Stimulated activated CD8-positive, alpha-beta memory T cell treated with anti-CD3 and anti-CD28 coated beads, Interleukin-7, amount 100 ng/mL, for 4 hours (primary cell): ENCODE measurements at regions not wholly inside any gene's neighbourhood (a gene's known extent, or its start where the extent isn't known, plus 50 kb on each side); places are given as distances from the start of the nearest gene placed in this dataset.
"Not testable (repeated sequence)": the region's sequence is repeated elsewhere in the genome, so short reads cannot be mapped to it uniquely, and the experiment has no call there.

Experiments used
- DNase-seq, 2 donors: peaks; one replicate each; pipeline ENCODE4 v3.0.0-alpha.2; 2020; ENCODE audit warnings: low read depth in 2 of 2

- peak in 1 of 2 donors; percentile 8 for DNase-seq
Observed at GRCh38 chr1:234866007-234866866, 256.3 kb upstream of the IRF2BP2 start.

DNA sequence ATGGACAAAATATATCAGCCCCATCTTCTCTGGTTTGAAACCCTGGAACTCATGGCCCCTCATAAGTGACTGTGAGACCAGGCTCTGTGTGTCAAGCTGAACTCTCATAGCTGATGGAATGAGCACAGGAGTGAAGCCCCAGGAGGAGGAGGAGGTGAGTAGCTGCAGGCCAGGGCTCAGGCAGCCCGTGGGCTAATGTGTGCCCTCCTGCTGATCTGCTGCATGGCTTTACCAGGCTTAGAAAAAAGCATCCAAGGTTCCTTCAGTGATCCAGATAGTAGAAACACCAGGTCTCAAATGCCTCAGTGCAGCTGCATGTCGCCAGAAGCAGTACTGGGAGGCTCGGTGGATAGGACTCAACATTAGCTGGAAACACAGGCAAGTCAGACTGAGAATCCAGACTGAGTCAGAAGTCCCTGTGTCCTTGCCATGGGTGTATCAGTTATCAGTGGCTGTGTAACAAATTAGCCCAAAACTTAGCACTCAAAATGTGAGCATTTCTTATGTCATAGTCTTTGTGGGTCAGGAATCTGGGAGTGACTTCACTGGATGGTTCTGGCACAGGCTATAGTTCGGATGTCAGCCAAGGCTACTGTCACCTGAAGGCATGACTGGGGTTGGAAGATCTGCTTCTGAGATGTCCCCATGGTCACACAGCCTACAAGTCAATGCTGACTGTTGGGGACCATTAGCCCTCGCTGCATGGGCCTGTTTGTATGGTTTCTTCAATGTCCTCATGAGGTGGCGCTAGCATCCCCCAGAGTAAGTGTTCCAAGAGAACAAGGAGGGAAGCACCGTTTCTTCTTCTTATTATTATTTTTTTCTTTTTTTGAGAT, 255.4 kb upstream of the IRF2BP2 start:
- DNase-seq: no peak

GRCh38 chr1:234864116-234864515, 254.1 kb upstream of the IRF2BP2 start:
- DNase-seq: no peak

DNA sequence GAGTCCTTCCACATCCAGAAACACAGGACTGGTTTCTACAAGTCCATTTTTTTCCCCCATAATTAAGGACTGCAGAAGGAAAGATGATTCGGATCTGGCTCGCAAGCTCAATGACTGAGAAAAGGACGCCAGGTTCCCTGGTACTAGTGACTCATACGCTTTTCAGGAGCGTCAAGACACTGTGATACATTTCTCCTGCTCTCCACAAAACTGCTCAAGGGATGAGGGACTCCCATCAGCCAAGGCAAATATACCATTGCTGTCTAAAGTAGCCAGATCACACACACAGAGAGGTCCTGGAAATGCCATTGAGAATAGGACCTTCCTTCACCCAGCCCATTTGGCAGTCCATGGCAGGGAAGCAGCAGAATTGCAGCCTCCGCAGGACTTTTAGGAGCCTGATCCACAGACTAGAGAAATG, 253.6 kb upstream of the IRF2BP2 start:
- DNase-seq: no peak

DNA sequence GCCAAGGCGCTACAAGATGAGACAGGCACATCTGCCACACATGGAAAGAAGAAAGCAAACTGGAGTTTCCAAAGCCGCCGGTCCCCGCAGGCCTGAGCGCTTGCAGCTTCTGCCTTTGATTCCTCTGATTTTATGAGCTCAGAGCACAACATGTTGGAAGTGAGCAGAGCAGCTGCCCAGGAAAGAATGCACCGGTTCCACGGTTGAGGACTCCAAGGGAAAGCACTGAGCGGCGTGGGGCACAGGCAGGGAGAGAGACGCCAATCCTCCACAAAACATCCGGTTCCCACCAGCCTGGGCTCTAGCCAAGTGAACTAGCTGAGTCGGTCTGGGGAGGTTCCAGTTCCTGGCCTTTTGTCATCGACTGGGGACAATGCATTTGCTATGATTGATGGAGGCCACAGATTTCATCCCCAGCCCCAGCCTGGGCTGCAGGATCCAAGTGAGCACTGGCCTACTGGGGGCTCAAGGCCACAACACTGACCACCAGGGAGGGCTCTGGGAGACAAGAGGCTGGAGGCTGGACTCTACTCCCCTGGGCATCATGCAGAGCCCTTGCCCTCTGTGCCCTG, 253.1 kb upstream of the IRF2BP2 start:
- no peak for DNase-seq

DNA sequence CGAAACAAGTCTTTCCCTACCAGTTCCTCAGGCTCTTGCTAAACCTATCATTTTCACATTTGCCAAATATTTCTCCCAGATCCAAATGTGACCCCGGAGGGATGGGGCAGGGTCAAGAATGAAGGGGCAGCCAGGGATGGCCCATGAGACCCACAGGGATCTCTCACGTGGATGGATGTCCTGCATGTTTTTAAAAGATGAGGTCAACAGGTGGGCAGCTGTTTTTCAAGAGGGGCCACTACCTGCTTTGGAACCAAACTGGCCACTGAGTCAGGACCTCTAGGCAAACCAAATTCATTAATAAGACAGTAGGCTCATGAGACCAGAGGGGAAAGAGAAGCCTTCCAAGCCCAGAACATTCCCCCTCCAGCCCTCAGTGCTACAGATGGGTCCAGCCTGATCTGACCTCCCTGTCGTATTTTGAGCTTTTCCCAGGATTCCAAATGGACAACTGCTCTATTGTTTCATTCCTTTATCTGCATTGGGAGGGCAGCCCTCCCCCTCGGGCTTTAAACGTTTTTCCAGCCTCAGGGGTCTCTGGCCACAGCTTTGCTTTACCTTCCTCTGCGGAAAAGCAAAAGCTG, 252.5 kb upstream of the IRF2BP2 start:
- DNase-seq: no peak

GRCh38 chr1:234861761-234862160, 251.8 kb upstream of the IRF2BP2 start:
- DNase-seq: no peak

GRCh38 chr1:234861024-234861620, 251.1 kb upstream of the IRF2BP2 start:
- DNase-seq: no peak

DNA sequence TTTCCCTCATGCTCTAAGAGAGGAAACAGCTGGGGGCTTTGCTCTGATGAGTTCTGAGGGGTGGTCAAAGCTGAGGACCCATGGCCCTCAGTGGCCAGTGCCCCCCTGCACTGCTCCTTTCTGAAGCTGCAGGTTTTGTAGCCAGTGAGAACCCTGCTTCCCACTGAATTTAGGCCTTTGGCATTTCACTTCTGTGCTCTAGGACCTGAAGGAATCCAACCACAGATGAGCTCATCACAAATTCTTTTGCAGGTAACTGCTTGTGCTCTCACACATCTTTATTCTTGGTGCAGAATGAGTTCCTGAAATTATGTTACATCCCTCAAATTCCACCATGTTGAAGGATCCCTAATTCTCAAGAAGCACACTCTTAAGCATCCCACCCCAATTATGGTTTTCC, 248.7 kb upstream of the IRF2BP2 start:
- DNase-seq: no peak

- no peak for DNase-seq
Observed at GRCh38 chr1:234856845-234857245, 246.9 kb upstream of the IRF2BP2 start.

GRCh38 chr1:234855851-234856250, 245.9 kb upstream of the IRF2BP2 start:
- DNase-seq: no peak

DNA sequence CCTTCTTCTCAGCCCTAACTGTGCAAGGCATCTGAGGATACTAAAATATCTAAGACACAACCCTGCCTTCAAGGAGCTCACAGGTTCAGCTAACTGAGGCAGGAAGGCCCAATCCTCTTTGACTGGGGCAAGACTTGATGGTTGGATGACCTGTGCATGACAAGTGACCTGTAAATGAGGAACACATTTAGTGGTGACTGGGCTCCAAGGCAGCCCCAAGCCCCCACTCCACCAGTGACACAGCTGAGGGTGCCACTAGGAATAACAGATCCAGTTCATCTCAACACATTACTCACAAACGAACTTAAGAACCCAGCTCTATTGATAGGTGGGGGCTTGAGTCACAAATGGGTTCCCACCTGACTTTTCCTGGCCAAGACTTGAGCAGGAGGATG, 244.7 kb upstream of the IRF2BP2 start:
- no peak for DNase-seq

DNA sequence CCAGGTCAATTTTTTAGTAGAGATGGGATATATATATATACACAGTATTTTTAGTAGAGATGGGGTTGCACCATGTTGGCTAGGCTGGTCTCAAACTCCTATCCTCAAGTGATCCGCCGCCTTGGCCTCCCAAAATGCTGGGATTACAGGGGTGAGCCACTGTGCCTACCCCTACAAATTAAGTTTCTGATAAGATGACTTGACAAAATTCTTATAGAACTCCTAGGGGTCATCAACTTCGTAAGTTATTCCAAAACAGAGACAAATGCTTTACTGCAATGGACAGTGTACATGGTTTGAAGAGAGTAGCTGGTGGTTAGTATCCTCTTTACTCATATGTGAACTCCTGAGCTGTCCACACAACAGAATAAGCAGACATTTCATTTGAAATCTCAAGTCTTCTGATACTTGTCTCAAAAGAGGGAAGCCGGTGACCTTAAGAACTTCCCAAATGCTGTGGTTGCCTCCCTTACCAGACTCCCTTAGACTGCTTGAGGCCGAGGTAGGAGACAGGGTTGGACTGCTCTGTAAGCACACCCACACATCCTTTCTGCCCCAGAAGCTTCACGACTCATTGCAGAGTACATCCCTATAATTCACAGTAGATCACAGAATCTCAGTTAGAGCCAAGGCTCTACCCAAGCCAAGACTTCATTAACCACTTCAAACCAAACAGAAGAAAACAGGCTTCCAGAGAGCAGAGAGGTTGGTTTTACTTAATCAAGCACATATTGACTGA, 244.1 kb upstream of the IRF2BP2 start:
- no peak for DNase-seq

DNA sequence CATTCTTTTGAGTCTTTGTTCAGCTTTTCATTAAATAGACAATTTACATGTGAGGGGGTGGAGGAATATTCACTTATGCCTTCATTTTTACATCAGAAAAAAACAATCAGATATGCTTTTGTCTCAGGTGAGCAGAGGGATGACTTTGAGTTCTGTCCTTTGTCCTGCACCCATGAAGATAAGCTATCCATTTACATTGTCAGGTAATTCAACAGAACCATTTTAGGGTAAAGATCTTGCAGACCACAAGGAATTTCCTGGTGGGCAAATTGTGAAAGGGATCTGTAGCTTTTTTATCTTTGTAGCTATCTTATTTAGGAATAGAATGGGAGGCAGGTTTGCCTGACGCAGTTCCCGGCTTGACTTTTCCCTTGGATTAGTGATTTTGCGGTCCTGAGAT, 242.7 kb upstream of the IRF2BP2 start:
- no peak for DNase-seq

DNA sequence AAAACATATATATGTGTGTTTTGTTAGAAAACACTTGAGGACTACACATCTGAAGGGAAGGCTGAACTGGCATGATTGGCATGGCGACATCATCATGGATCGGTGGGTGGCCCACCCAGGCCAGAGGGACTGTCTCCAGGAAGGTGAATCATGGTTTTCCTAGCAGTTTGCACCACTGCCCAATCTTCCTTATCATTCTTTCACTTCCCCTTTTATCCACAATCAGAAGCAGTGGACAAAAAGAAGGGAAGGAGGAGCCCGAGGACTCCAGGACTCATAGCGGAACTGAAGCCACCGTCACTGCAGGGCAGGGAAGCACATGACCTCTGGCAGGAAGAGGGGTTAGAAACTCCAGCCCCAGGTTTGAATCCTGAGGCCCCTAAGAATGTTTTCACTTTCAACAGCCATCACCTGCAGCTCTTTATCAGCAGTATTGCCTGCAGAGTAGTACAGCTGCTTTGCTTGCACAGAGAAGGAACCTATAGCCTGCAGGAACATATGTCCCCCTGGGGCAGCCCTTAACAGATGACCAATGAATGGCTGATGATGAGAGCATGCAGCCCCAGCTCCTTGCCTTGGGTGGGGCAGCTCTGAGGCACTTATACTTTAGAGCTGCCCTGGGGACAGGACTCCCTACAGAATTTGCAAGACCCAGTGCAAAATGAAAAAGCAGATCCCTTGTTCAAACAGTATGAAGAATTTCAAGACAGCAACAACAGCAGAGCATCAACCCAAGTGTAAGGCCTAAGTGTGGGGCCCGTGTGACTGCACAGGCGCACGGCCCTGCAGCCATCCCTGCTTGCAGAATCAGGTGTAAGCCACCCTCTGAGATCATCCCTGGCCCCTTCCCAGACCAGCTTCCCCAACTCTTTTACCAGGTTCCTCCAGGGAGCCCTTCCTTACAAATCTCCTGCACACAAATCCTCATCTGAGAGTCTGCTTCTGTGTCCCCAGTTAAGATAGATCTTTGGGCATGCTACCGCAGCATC, 241.8 kb upstream of the IRF2BP2 start:
- no peak for DNase-seq

- DNase-seq: no peak
Observed at GRCh38 chr1:234849832-234850231, 239.9 kb upstream of the IRF2BP2 start.

DNA sequence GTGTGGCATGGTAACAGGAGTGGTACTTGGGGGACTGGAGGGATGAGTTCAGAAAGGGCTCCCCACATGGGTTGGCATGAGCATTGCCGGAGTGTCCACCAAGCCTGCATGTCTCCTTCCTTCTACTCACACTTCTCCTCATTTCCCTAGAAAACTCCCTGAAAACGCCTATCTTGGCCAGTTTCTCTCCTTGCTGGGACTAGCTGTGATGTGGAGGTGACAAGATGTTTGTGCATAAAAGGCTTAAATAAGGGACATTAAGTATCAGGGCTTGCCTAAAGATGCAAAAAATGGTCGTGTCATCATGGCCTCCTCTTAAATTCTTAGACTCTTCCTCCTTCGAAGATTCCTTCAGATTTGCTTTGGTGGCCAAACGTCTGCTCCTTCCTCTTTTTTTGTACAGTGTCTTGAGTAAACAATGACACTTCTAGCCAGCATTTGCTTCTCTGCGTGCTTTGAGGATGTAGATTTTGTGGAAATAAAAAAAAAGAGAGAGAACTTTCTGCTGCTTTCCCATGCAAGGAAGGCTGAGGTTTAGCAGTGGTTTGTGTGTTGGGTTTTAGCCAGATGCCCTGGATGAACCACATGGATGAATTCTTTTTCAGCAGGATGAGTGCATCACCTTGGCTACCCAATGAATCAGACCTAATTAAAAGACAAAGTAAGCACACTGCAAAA, 239.1 kb upstream of the IRF2BP2 start:
- no peak for DNase-seq

- not testable (repeated sequence) for DNase-seq
Observed at GRCh38 chr1:234846813-234847212, 236.8 kb upstream of the IRF2BP2 start.

- no peak for DNase-seq
Observed at GRCh38 chr1:234845836-234846235, 235.9 kb upstream of the IRF2BP2 start.
